ENCODE measurements at regions not wholly inside any gene's neighbourhood (a gene's known extent, or its start where the extent isn't known, plus 50 kb on each side); places are given as distances from the start of the nearest gene placed in this dataset.

GRCh38 chr9:129289883-129290282, 111.8 kb upstream of the IER5L start:
- no peak for TF ChIP-seq CTCF (IDR thresholded peaks at IDR 0.05; ENCODE audit: control extremely low read depth in 1 of 3, insufficient read depth in 1 of 3, low read depth in 1 of 3, low read length in 3 of 3)
- TF ChIP-seq EP300 (IDR thresholded peaks at IDR 0.05; ENCODE audit: borderline replicate concordance in 1 of 2, low read depth in 2 of 2, low read length in 2 of 2), result no peak
- no peak for TF ChIP-seq YY1 (IDR thresholded peaks at IDR 0.05; ENCODE audit: low read depth, low read length)
- no peak for TF ChIP-seq POLR2A (IDR thresholded peaks at IDR 0.05; ENCODE audit: control extremely low read depth in 1 of 2, low read depth in 2 of 2, low read length in 2 of 2)
- TF ChIP-seq EZH2 (IDR thresholded peaks at IDR 0.05; ENCODE audit: low read depth, low read length, severe bottlenecking), result no peak
- no peak for TF ChIP-seq USF2 (IDR thresholded peaks at IDR 0.05; ENCODE audit: low read length)
- TF ChIP-seq MAX (IDR thresholded peaks at IDR 0.05), result no peak
- no peak for TF ChIP-seq CHD1 (IDR thresholded peaks at IDR 0.05; ENCODE audit: low read depth, low read length)
- no peak for TF ChIP-seq TCF12 (IDR thresholded peaks at IDR 0.05; ENCODE audit: low read depth, low read length)
